ENCODE measurements at regions not wholly inside any gene's neighbourhood (a gene's known extent, or its start where the extent isn't known, plus 50 kb on each side); places are given as distances from the start of the nearest gene placed in this dataset.

DNA sequence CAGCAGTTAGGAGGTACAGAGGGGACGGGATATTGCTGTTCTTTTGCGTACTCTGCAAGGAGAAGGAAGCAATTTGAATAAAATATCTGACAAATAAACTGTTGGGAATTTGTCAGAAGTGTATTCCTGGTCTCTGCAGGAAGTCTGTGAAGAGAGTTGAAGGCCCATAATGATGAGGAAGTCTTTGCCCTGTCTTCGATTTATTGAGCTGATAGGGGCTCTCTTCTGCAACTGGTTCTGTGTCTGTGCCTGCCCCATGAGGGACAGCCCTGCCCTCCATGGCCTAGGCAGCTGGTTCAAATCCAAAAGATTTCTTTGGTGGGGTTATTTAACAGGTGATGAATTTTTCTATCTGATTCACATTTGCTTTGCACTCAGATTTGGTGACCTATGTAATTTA is 339.7 kb upstream of the EDNRB start:
- no peak overlapping the region for H3K4me2 ChIP-seq (ENCODE audit: low read depth, low read length, poor library complexity, severe bottlenecking)
- H3K9ac ChIP-seq (ENCODE audit: low read length): no peak overlapping the region

DNA sequence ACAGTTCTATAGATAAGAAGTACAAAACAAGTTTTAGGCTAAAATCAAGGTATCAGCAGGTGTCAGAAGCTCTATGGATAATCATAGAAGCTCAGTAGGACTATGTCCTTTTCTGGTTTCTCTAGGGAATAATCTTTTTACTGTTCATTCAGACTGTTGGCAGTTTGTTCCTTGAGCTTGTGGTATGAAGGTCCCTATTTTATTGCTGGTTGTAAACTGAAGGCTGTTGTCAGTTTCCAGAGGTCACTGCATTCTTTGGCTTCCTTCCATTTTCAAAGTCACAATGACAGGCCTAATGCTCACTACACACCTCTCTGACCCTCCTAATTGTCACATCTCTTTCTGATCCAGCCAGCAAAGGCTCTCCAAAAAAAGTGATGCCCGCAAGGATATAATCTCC is 337.9 kb upstream of the EDNRB start:
- Histone ChIP-seq H3F3A (ENCODE audit: insufficient read depth) (no peaks in the 10 kb centered on the region), H3K4me3 (ENCODE audit: insufficient read depth, low read length, poor library complexity, severe bottlenecking) (no peak overlapping the region), H4K20me1 (ENCODE audit: low read depth, low read length) (no peaks in the 10 kb centered on the region), H3K27ac (ENCODE audit: low read depth, low read length) (no peak overlapping the region), H2AFZ (ENCODE audit: low read depth, low read length, severe bottlenecking) (no peak overlapping the region), H3K79me2 (ENCODE audit: insufficient read depth, low read length) (no peaks in the 10 kb centered on the region), H3K36me3 (ENCODE audit: low read length) (no peaks in the 10 kb centered on the region), H3K4me2 (ENCODE audit: low read depth, low read length, poor library complexity, severe bottlenecking) (no peak overlapping the region), H3K27me3 (ENCODE audit: low read length) (no peaks in the 10 kb centered on the region), H3K9ac (ENCODE audit: low read length) (no peak overlapping the region), H3K9me3 (ENCODE audit: insufficient read depth, low read length) (no peaks in the 10 kb centered on the region; the same call in 1 of the 2 replicates), H3K9me2 (replicated peaks; ENCODE audit: insufficient read depth, low read length) (no peaks in the 10 kb centered on the region; the same call in 1 of the 2 replicates)
- no peak for TF ChIP-seq EZH2phosphoT487 (conservative IDR thresholded peaks at IDR 0.05; ENCODE audit: low read length)
- TF ChIP-seq, protein P1, sequence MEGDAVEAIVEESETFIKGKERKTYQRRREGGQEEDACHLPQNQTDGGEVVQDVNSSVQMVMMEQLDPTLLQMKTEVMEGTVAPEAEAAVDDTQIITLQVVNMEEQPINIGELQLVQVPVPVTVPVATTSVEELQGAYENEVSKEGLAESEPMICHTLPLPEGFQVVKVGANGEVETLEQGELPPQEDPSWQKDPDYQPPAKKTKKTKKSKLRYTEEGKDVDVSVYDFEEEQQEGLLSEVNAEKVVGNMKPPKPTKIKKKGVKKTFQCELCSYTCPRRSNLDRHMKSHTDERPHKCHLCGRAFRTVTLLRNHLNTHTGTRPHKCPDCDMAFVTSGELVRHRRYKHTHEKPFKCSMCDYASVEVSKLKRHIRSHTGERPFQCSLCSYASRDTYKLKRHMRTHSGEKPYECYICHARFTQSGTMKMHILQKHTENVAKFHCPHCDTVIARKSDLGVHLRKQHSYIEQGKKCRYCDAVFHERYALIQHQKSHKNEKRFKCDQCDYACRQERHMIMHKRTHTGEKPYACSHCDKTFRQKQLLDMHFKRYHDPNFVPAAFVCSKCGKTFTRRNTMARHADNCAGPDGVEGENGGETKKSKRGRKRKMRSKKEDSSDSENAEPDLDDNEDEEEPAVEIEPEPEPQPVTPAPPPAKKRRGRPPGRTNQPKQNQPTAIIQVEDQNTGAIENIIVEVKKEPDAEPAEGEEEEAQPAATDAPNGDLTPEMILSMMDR (IDR thresholded peaks at IDR 0.05; ENCODE audit: insufficient read depth, low read length, poor library complexity, severe bottlenecking): no peak

More for the DNA sequence above, 339.7 kb upstream of the EDNRB start:
- H3K79me2 ChIP-seq (ENCODE audit: insufficient read depth, low read length): no peaks in the 10 kb centered on the region
- H3F3A ChIP-seq (ENCODE audit: insufficient read depth): no peaks in the 10 kb centered on the region
- H3K4me3 ChIP-seq (ENCODE audit: insufficient read depth, low read length, poor library complexity, severe bottlenecking): no peak overlapping the region
- H3K9me3 ChIP-seq (ENCODE audit: insufficient read depth, low read length): no peaks in the 10 kb centered on the region; the same call in 1 of the 2 replicates
- no peak for TF ChIP-seq EZH2phosphoT487 (conservative IDR thresholded peaks at IDR 0.05; ENCODE audit: low read length)
- TF ChIP-seq, protein P1 (IDR thresholded peaks at IDR 0.05; ENCODE audit: insufficient read depth, low read length, poor library complexity, severe bottlenecking): no peak
- H3K27ac ChIP-seq (ENCODE audit: low read depth, low read length): no peak overlapping the region
- H3K9me2 ChIP-seq (replicated peaks; ENCODE audit: insufficient read depth, low read length): no peaks in the 10 kb centered on the region; the same call in 1 of the 2 replicates
- H2AFZ ChIP-seq (ENCODE audit: low read depth, low read length, severe bottlenecking): no peak overlapping the region
- no peaks in the 10 kb centered on the region for H3K27me3 ChIP-seq (ENCODE audit: low read length)
- H4K20me1 ChIP-seq (ENCODE audit: low read depth, low read length): no peaks in the 10 kb centered on the region
- H3K36me3 ChIP-seq (ENCODE audit: low read length): no peaks in the 10 kb centered on the region

DNA sequence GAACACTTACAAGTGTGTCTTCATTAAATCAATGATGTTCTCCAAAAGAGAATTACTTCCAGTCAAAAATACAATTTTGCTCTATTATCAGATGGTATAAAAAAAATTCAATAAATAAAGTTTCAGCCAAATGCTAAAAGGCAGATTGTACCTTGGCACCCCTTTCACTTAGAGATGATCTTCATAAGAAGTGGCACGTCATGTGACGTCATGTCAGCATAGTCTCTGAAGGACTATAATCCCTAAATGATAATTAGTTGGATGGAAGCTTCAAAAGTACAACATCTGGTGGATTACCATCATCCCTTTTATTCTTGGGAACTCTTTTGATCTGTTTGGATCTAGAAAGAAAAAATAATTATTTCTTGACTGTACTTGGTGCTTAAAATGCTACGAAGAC is 335.5 kb upstream of the EDNRB start:
- no peak overlapping the region for H3K27ac ChIP-seq (ENCODE audit: low read depth, low read length)

More for the DNA sequence above, 335.5 kb upstream of the EDNRB start:
- no peak overlapping the region for H2AFZ ChIP-seq (ENCODE audit: low read depth, low read length, severe bottlenecking)
- TF ChIP-seq, protein P1 (IDR thresholded peaks at IDR 0.05; ENCODE audit: insufficient read depth, low read length, poor library complexity, severe bottlenecking): no peak
- no peak for TF ChIP-seq EZH2phosphoT487 (conservative IDR thresholded peaks at IDR 0.05; ENCODE audit: low read length)
- H3K79me2 ChIP-seq (ENCODE audit: insufficient read depth, low read length): no peaks in the 10 kb centered on the region
- H3K27me3 ChIP-seq (ENCODE audit: low read length): no peaks in the 10 kb centered on the region
- H3K4me2 ChIP-seq (ENCODE audit: low read depth, low read length, poor library complexity, severe bottlenecking): no peak overlapping the region
- H3K9me3 ChIP-seq (ENCODE audit: insufficient read depth, low read length): no peaks in the 10 kb centered on the region
- no peaks in the 10 kb centered on the region for H3F3A ChIP-seq (ENCODE audit: insufficient read depth)
- H4K20me1 ChIP-seq (ENCODE audit: low read depth, low read length): no peaks in the 10 kb centered on the region
- H3K4me3 ChIP-seq (ENCODE audit: insufficient read depth, low read length, poor library complexity, severe bottlenecking): no peak overlapping the region
- no peak overlapping the region for H3K9ac ChIP-seq (ENCODE audit: low read length)
- no peaks in the 10 kb centered on the region for H3K36me3 ChIP-seq (ENCODE audit: low read length)
- no peaks in the 10 kb centered on the region for H3K9me2 ChIP-seq (replicated peaks; ENCODE audit: insufficient read depth, low read length)
